Liver (tissue), 3 donors: ENCODE measurements at regions not wholly inside any gene's neighbourhood (a gene's known extent, or its start where the extent isn't known, plus 50 kb on each side); places are given as distances from the start of the nearest gene placed in this dataset.

ENCODE experiments used
- ATF3 ChIP-seq: IDR thresholded peaks from 2 replicates; pipeline ENCODE4 v1.6.1; 2016; ENCODE audit warnings: antibody characterized with exemption
- CTCF ChIP-seq: fragments of 150-350 bp; IDR thresholded peaks from 2 replicates; pipeline ENCODE4 v1.5.1; 2017; ENCODE audit warnings: improper control_type of control experiment, low read depth, low read length; ENCODE audit not compliant: missing input control
- EGR1 ChIP-seq, 2 donors: IDR thresholded peaks; 2 replicates each; pipeline ENCODE4 v1.6.1; 2016 to 2018; ENCODE audit warnings: antibody characterized with exemption in 2 of 2, low read depth in 2 of 2
- FOXA1 ChIP-seq: IDR thresholded peaks from 2 replicates; pipeline ENCODE4 v1.6.1; 2016; ENCODE audit warnings: antibody characterized with exemption
- FOXA2 ChIP-seq: IDR thresholded peaks from 2 replicates; pipeline ENCODE4 v1.6.1; 2016; ENCODE audit warnings: antibody characterized with exemption
- GABPA ChIP-seq, 2 donors: IDR thresholded peaks in 1 of 2; conservative IDR thresholded peaks in 1 of 2; 2 replicates each; pipeline ENCODE4 v1.6.1; 2016; ENCODE audit warnings: antibody characterized with exemption in 2 of 2, mild to moderate bottlenecking in 1 of 2, moderate library complexity in 1 of 2
- MAX ChIP-seq: IDR thresholded peaks from 2 replicates; pipeline ENCODE4 v1.6.1; 2016; ENCODE audit warnings: antibody characterized with exemption
- NR2F2 ChIP-seq: IDR thresholded peaks from 2 replicates; pipeline ENCODE4 v1.6.1; 2016; ENCODE audit warnings: antibody characterized with exemption
- REST ChIP-seq: IDR thresholded peaks from 2 replicates; pipeline ENCODE4 v1.6.1; 2016; ENCODE audit warnings: antibody characterized with exemption, mild to moderate bottlenecking
- TAF1 ChIP-seq: conservative IDR thresholded peaks from 2 replicates; pipeline ENCODE4 v1.6.1; 2016; ENCODE audit warnings: antibody characterized with exemption, mild to moderate bottlenecking
- donor health status: healthy.
- donor health status: healthy.

DNA sequence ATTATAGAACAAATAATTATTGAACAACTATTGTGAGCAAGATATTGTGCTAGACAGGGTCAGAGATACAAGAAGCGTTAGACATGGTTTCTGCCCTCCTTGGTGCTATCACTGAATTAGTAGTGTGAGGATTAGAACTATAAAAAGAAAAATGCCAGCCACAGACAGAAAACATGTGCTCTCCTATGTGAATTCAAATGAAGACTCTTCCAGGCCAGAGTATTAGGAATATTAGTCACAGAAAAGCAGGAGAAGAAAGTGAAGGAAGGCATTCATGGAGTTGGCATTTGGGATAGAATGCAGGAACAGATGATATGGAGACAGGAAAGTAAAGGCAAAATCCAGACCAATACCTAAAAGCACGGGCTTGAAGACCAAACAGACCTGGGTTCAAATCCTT is 179.6 kb upstream of the TENM3 start:
- no peak for TF ChIP-seq CTCF
- TF ChIP-seq GABPA (IDR thresholded peaks at IDR 0.05 in 1 of 2, conservative IDR thresholded peaks at IDR 0.05 in 1 of 2): no peak
- TF ChIP-seq ATF3: no peak
- no peak for TF ChIP-seq FOXA1
- TF ChIP-seq TAF1: no peak
- TF ChIP-seq FOXA2: no peak
- no peak for TF ChIP-seq REST
- TF ChIP-seq MAX: no peak
- no peak for TF ChIP-seq EGR1 (IDR thresholded peaks at IDR 0.05; ENCODE audit: low read depth in 2 of 2)
- TF ChIP-seq NR2F2: no peak
